Bronchial epithelial cell (primary cell): ENCODE measurements at regions not wholly inside any gene's neighbourhood (a gene's known extent, or its start where the extent isn't known, plus 50 kb on each side); places are given as distances from the start of the nearest gene placed in this dataset.

ENCODE experiments used
- DNase-seq: peaks from one replicate; pipeline ENCODE4 v3.0.0-alpha.2; 2010; ENCODE audit warnings: low read depth
- FAIRE-seq: peaks from 2 replicates; lab custom pipeline; 2011; peaks lifted over from hg19 to GRCh38; lab: Jason Lieb, UNC
- H3K27me3 ChIP-seq: 2 replicates; pipeline ENCODE4 v1.5.1; 2011; ENCODE audit warnings: low read length; ENCODE audit not compliant: control insufficient read depth, insufficient read depth
- H3K36me3 ChIP-seq: 2 replicates; pipeline ENCODE4 v1.5.1; 2011; ENCODE audit warnings: low read length; ENCODE audit not compliant: control insufficient read depth, insufficient read depth
- H3K4me3 ChIP-seq: 2 replicates; pipeline ENCODE4 v1.5.1; 2011; ENCODE audit warnings: mild to moderate bottlenecking, low read depth, low read length, control low read depth
- TF ChIP-seq, protein P1 (sequence below): IDR thresholded peaks from 2 replicates; pipeline ENCODE4 v1.5.1; 2011; ENCODE audit warnings: mild to moderate bottlenecking, moderate library complexity, low read length, control low read depth, inconsistent platforms; ENCODE audit not compliant: insufficient read depth, severe bottlenecking

DNA sequence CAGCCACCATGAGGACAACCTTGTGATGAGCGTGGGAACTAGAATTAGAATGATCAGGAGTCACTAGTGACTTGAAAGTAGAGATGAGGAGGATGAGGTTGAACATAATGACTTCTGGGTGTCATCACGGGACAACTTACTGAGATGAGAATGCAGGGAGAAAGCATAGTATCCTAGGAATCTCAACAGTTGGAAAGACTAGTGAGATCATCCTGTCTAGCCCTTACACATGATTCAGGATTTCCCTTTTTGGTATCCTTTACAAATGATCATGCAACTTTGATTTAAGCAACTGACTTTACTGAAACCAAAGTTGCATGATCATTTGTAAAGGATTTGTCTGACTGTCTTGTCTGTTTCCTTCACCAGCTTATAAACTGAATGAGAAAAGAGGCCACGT is 51.8 kb upstream of the HIF1A start:
- H3K27me3 ChIP-seq, result no peaks in the 10 kb centered on the region
- no peak for FAIRE-seq
- peak; percentile 70 for DNase-seq
- TF ChIP-seq, protein P1, sequence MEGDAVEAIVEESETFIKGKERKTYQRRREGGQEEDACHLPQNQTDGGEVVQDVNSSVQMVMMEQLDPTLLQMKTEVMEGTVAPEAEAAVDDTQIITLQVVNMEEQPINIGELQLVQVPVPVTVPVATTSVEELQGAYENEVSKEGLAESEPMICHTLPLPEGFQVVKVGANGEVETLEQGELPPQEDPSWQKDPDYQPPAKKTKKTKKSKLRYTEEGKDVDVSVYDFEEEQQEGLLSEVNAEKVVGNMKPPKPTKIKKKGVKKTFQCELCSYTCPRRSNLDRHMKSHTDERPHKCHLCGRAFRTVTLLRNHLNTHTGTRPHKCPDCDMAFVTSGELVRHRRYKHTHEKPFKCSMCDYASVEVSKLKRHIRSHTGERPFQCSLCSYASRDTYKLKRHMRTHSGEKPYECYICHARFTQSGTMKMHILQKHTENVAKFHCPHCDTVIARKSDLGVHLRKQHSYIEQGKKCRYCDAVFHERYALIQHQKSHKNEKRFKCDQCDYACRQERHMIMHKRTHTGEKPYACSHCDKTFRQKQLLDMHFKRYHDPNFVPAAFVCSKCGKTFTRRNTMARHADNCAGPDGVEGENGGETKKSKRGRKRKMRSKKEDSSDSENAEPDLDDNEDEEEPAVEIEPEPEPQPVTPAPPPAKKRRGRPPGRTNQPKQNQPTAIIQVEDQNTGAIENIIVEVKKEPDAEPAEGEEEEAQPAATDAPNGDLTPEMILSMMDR, result no peak
- H3K36me3 ChIP-seq, result no peaks in the 10 kb centered on the region
- no peak overlapping the region for H3K4me3 ChIP-seq

DNA sequence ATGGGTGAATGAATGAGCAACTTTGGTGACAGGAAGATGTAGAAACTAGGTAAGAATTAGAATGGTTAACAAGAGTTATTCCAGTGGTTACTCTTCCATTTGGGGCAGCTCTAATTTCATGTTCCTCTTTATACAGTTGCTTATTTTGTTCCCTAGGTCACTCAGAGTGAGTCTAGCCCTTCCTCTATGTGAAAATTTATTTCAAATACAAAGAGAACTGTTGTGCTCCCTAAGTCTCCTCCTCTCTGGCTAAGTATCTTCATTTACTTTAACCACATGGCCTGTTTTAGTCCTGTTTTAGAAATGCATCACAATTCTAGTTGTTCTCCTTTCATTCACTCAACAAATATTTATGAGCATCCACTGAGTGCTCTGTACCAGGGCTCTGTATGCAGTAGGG is 51.1 kb upstream of the HIF1A start:
- TF ChIP-seq, protein P1, result no peak
- DNase-seq (no peak), FAIRE-seq (no peak)
- Histone ChIP-seq H3K27me3 (no peaks in the 10 kb centered on the region), H3K4me3 (no peak overlapping the region), H3K36me3 (no peaks in the 10 kb centered on the region)

DNA sequence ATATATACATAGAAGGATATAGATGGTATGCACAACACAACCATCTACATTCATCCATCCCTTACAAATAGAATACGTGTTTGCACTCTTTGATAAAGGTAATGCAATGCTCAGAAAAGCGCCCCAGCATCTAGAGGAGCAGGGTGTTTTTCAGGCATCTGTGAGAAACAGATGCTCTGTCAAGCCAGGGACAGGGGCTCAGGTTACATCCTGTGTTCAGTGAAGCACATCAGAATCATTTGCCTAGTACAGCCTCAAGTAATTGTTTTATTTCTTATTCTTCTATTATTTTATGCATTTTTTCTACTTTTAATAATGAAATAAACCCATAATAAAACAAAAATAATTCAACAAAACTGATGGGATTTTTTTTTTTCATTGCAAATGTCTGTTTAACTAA is 50.5 kb upstream of the HIF1A start:
- Histone ChIP-seq H3K4me3 (no peak overlapping the region), H3K27me3 (no peaks in the 10 kb centered on the region), H3K36me3 (no peaks in the 10 kb centered on the region)
- DNase-seq, result no peak
- no peak for FAIRE-seq
- TF ChIP-seq, protein P1, result no peak

DNA sequence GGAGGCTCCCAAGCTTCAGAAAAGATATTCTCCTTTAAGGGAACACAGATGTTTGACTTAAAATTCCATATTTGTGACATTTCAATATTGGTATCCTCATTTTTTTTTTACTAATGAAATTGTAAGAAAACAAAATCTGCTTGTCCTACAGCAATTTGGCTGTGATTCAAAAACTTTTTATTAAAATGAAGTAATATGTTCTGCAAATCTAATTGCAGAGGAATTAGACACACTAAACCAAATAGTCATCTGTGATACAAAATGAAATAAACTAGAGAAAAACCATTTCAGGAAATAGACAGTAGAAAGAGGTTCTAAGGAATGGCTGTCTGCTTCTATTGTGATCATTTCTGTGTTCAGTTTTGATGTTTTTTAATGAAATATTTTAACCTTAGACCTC is 50.1 kb upstream of the HIF1A start:
- H3K27me3 ChIP-seq, result no peaks in the 10 kb centered on the region
- FAIRE-seq, result no peak

More for the DNA sequence above, 50.1 kb upstream of the HIF1A start:
- no peak overlapping the region for H3K4me3 ChIP-seq
- H3K36me3 ChIP-seq, result no peaks in the 10 kb centered on the region
- no peak for DNase-seq
- TF ChIP-seq, protein P1, result no peak
